HG03280 (cell line): ENCODE measurements at regions not wholly inside any gene's neighbourhood (a gene's known extent, or its start where the extent isn't known, plus 50 kb on each side); places are given as distances from the start of the nearest gene placed in this dataset.

Experiments used
- ATAC-seq: cut with Tn5 transposase; IDR thresholded peaks from one replicate; pipeline ENCODE4 v1.9.1; 2021; ENCODE audit warnings: mild to moderate bottlenecking, moderate library complexity; ENCODE audit not compliant: unreplicated experiment

DNA sequence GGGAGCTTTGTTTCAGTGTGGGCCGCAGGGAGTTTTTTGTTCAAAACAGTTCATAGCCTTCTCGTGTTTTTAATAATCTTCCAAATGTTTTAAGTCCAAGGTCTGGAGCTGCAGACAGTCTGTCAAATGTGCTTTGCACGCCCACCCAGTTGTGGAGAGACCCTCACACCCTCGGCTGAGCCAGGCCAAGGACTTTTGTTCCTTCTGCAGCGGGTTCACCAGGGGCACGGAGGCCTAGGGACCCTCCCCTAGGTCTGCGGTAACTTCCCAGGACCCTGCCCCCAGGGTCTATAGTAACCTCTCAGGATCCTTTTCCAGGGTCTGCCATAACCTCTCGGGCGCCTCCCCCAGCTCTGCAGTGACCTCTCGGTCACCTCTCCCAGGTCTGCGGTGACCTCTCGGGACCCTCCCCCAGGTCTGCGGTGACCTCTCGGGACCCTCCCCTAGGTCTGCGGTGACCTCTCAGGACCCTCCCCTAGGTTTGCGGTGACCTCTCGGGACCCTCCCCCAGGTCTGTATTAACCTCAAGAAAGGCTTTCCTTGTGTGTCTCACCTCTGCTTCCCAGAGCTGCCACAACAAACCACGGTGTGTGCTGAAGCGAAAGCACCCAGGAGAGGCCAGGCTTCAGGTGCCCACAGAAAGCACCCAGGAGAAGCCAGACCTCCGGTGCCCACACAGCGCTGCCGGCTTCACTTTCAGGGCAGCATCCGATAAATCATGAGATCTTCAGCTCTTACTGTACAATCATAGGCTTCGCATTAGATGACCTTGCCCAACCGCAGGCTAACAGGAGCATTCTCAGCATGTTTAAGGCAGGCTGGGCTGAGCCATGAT is 301.9 kb upstream of the SALL3 start:
- no peak for ATAC-seq

DNA sequence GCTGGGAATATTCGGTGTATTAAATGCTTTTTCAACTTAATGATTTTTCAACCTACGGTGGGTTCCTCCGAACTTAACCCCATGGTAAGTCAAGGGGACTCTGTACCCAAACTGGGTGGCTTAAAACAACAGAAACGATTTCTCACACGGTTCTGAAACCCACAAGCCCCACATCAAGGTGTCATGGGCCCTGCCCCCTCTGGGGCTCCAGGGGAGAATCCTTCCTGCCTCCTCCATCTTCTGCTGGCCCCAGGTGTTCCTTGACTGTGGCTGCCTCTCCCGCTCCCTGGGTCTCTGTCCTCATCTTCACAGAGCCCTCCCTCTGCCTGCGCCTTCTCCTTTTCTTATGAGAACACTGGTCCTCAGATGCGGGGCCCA is 301.3 kb upstream of the SALL3 start:
- no peak for ATAC-seq

DNA sequence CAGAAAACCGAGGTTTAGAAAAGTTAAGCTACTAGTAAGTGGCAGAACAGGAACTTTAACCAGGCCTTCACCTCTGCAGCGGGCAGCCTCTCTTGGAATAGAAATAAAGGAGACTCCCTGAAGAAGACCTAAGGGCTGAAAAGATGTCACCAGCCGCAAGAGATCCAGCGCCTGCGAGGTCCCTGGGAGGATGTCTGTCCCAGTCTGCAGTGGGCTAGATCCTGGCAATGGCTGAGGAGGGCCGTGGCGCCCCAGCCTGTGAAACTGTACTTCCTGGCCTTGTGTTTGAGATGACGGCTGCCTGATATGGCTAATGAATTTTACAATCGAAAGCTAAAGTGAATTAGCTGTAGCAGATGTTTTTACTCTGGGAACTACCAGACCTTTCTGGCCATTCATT is 300.6 kb upstream of the SALL3 start:
- ATAC-seq = no peak

DNA sequence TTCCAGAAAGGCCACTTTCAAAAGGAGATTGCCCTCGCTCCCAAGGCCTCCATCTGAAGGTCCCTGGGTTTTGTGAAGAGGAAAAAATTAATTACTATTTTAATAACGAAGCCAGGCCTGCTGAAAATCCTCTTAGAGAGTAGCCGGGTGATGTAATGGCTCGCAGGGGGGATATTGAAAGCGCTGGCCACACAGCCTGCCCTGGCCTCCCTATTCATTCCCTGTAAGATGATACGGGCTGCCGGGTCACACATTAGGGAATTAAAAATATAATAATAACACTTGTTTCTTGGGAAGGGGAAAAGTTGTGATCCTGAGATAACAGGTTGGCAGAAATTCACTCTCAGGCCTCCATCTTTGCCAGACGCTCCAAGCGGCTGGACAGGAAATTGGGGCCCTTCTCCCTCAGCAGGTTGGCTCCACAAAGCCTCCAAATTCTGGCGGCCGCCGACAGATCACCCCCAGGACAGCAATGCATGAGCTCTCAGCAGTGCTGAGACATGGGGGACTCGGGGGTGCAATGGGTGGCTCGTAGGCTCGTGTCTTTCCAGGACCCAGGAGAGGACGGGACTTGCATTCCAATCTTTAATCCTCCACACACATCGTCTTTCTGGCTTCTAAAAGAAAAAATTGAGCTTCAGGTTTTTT is 299.9 kb upstream of the SALL3 start:
- no peak for ATAC-seq

DNA sequence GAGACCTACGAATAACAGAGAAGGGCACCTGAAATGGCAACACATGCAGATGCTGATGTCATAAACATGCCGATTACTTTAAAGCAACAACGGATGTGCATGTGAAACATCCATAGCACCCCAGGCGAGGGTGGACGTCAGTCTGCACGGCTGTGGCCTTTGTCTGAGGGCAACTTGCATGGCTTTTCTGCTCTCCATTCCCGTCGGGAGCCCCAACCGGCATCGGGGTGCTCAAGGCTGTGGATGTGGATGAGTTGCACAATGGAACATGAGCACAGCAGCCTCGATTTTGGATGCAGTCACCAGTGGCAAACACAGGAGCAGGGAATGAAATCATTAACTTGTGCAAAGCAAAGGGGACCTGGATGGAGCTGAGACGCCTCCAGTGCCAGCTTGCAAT is 298.2 kb upstream of the SALL3 start:
- ATAC-seq = no peak

DNA sequence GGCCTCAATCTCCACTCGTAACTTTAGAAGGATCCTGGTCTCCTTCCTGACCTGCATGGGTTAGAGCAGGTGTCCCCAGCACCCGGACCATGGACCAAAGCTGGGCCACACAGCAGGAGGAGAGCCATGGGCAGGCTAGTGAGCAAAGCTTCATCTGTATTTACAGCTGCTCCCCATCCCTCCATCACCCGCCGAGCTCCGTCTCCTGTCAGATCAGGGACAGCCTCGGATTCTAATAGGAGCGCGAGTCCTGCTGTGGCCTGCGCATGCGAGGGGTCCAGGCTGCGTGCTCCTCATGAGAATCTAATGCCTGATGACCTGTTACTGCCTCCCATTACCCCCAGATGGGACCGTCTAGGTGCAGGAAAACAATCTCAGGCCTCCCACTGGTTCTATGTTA is 297.7 kb upstream of the SALL3 start:
- no peak for ATAC-seq

DNA sequence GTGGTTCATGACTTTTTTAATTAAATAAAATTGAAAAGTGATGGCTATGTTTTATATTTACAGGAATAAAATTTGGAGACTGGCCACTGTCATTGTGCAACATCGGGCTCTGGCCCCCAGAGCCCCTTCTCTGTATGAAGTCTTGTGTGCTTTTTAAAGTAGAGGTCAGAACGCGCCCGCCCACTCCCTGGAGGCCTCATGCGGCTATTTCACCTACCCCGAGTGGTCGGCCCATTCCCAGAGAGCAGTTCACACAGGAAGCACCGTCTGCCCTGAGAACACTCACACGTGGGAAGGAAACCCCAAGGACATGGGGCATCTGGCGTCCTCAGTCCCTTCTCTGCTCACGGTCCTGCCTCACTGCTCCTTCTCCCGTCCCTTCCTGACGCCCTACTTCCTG is 296.9 kb upstream of the SALL3 start:
- ATAC-seq = no peak

DNA sequence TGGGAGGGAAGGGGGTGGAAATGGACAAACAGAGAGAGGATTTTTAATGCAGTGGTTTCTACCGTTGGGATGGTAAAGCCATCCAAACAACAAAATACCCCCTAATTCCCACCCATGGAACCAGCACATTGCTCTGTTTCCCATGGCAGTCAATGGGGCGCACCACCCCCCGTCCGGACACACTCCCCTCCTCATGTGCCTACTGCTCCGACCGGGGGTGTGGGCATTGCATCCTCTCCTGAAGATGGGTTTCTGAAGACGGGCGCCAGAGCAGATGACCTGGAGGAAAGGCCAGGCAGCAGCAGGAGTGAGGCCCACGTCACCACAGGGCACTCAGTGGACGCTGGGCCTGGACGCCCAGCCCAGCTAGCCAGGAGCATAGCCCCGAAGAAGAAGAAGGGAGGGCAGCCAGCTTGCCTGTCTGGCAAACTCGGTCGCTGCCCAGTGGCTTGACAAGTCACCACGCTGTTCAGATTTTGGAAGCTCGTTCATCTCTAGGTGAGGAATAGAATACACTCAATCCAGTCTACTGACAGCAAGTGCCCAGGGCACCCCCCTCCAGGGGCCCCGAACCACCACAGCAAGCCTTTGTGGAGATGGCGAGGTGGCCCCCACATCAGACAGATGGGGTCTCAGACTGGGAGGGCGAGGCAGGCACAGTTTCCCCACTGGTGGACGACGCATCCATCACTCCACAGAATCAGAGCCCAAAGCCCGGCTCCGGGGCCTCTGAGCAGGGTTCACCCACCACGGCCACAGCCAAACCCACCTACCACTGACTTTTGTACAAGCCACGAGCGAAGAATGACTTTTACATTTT is 296.2 kb upstream of the SALL3 start:
- ATAC-seq = no peak

DNA sequence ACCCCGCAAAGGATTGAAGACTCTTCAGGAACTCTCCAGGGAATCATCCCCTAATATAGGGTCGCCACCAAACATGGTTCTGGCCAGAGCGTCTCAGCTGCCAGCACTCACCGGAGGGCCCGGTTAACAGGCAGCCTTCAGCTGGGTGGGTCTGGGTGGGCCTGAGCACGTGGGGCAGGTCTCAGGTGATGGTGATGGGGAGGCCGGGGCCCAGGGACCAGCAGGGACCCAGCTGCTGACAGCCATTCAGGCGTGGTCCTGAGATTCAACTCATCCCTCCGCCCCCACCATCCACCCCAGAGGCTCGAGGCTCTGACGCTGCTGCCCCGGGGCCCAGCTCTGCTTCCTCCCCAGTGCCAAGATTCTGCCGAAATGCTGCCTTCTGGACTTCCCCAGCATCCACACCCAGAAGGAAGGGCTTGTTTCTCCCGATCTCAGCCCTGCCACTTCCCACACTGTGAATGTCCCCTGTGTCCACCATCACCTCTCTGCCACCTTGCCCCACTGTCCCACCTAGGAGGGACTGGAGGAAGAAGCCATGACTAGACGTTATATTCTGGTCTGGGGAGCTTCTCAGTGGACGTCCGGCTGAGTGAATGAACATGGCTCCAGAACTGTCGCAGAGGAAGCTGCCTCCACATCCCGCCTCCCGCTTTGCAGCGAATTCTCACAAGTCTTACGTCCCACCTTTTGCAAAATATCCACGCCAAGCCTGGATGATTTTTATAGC is 294.2 kb upstream of the SALL3 start:
- ATAC-seq = no peak

DNA sequence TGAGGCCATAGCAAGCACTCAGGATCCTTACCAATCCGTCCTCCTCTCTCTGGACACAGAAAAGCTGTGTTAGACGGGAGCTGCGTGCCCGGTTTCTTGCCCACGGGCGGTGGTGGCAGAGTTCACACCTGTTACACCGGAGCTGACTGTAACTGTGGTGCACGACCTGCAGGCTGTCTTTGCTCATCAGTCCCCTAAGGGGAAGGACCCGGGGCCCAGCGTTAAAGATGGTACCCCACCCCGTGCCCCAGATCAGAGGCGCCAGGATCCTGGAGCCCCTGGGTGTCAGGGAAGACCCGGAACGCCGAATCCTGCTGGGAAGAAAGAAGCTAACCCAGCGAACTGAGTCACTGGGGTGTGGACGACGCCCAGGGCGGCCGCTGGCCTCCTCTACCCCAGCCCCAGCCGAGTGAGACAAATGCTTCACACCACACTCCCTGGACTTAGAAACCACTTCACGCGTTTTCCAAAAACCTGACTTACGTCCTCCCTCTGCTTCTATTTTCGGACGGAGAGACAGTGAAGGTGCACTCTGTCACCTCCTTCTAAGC is 293.6 kb upstream of the SALL3 start:
- ATAC-seq = no peak

DNA sequence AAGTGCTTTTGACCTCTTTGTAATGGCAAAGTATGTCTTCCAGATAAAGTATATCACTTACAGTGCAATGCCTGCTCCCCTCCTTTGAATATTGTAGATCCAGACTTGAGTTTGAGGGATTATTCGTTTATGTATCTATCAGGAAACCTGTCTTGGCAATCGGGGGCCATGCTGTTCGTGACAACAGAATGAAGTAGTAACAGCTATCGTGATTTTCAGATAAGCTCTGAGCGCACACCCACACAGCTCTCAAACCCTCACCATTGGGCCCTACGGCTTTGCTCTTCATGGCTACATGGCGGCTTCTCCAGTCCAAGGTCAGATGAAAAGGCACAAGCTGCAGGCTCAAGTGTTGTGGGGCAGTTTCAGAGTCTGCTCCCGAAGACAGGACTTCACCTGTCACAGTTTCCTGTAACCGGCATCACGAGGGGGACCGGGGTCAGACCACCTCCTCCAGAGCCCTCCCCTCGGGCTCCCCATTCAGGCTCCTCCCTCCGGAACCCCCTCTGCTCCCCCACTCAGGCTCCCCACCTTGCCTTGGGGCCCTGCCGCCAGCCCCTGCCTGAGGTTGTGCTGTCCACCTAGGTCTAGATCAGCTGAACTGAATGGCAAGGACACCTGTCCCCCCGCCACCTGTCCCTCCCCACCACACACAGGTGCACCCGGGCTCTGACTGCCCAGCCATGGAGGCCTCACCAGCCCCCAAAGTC is 292.5 kb upstream of the SALL3 start:
- no peak for ATAC-seq

DNA sequence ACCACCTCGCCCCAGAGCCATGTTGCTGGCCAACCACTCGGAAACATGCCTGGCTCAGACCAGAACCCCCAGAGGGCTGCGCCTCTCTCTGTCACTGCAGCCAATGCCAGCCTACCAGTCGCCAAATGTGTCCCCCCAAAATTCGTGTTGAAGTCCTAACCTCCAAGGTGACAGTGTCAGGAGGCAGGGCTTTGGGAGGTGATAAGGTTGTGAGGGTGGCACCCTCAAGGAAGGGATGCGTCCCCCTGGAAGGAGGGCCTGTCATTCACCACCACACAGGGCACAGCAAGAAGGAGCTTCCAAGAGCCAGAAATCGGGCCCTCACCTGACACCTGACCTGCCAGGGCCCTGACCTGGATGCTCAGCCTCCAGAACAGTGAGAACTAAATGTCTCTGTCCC is 291.9 kb upstream of the SALL3 start:
- no peak for ATAC-seq

DNA sequence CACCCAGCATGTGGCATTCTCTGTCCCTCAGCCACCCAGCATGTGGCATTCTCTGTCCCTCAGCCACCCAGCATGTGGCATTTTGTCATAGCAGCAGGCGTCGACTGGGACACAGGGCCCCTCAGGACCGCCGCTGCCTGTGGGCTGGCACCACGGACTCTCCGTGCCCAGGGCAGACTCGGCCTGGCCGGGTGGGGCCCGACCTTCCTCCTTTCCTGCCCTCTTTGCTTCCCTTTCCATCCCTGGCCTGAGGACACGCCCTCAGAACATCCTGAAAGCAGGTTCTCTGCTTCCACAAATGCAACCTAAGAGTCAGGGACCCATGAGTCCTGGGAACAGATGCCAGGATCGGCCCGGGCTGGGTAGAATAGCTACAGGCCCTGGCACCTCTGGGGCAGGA is 291.4 kb upstream of the SALL3 start:
- ATAC-seq = no peak

DNA sequence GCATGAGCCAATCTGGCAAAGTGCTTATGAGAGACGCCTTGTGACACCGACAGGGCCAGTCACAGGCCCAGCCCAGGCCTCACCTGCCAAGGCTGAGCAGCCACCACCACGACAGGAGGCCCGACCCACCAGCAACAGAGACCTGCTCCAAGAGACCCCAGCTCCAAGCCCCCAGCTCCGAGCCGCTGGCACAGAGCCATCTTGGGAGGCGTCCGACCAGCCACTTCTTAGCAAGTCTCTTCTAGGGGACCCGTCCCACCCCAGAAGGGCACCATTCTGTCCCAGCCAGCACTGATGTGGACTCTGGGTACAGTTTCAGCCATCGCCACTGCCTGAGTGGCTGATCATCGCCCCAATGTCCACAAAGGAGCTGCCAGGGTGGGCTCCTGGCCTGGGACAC is 290.7 kb upstream of the SALL3 start:
- no peak for ATAC-seq

DNA sequence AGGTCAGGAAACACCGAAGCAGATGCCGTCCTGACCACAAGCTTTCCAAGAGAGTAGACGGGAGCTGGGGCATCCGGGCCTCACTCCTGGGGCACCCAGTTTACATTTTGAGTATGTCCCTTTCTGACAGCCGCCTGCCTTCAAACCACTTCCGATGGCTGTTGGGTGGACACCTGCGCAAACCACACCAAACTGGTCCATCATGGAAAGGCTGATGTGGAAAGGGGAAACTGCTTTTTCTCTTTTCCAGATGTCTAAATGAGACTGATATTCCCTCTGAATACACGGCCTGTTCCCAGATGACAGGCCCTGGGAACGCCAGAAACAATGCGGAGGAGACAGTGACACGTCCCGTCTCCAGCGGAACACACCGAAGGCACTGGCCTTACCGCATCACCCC is 290.0 kb upstream of the SALL3 start:
- ATAC-seq = no peak

DNA sequence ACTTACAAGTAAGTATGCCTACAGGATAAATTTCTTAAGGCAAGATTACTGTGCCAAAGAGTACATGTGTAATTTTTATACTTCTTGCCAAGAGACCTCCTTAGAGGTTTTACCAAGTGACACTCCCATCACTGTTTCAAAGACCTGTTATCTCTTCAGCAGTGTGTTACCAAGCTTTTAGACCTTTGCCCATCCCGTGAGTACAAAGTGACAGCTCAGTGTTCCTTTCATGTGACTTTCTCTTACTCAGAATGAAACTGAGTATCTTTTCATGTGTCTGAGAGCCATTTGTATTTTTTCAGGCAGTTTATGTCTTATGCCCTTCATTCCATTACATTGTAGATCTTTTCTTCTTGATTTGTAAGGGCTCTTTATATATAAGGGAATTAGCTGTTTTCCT is 287.5 kb upstream of the SALL3 start:
- no peak for ATAC-seq

DNA sequence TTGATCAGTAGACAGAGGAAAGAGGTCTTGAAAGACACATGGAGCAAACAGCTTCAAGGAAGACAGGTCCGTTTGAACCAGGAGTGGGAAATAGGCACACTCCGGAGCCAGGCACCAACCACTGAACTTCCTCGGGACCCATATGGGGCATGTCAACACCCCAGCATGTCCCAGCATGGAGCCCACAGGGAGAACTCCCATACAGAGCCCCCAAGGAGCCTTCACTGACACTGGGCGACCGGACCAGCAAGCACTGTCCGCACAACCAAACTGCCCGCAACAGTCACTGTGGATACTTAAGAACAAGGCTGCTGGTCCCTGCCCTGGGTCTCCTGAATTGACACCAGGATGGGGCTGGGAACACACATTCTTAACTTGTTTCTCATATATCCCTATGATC is 286.2 kb upstream of the SALL3 start:
- ATAC-seq = no peak

DNA sequence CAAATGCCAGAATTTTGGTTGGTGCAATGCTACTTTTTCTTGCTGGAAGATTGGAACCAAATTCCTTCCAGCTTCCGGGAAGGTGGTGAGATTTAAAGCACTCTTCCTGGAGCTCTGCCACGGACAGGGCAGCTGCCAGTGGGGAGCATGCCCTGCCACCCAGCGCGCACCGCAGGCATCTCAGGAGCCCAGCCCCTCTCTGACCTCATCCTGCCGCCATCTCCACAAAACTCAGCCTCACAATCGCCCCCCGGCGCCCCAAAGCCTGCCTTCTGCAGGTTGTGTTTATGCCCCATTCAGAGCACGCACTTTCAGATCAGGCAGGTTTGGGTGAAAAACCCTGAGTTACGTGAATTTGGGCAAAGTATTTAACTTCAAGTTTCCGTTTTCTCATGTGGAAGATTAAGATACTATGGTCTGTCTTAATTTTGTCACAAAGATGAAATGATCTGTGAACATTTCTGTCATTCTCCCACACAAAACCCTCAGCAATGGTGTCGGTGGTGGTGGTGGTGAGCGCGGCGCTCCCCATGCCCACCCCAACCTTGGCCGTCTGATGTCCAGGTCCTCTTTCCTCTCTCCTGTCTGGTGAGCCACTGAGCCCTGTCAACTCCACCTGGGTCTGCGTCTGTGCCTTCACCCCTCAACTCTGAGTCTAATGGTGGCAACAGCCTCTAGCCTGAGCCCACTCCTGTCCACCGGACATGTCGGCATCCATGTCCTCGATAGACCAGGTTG is 282.8 kb upstream of the SALL3 start:
- ATAC-seq = no peak

DNA sequence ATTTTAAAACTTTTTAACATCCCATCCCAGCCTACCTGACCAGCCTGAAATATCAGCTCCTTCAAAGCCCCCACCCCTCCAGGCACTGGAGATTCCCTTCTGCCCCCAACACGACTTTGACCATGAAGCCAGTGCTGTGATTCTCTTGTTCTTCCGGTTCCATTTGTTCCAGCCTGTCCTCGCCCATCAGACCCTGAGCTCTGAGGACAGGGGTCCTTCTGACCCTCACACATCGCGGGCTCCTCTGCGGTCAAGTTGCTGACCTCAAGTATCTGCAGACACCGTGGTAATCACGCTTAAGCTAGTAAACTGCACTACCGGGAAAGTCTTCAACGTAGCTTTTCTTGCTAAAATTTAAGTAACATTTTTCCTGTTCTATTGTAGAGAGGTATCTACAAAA is 282.2 kb upstream of the SALL3 start:
- no peak for ATAC-seq

DNA sequence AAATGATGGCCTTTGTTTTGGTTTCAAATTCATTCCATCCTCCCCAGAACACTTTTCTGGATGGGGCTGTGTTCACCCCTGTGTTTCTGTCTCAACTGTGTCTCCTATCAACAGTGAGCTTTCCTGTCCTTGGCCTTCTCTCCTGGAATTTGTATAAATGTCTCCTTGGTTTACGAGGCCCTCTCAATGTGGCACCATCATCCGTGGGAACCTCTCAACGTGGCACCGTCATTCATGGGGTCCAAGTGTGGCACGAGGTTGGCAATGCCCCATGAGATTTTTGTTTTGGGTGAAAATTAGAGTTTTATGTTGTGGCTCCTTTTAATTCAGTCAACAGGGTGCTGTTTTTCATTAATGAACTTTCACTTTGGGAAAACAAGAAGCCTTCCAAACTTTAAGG is 280.7 kb upstream of the SALL3 start:
- no peak for ATAC-seq
